Parathyroid adenoma (tissue), 2 donors: ENCODE measurements at regions not wholly inside any gene's neighbourhood (a gene's known extent, or its start where the extent isn't known, plus 50 kb on each side); places are given as distances from the start of the nearest gene placed in this dataset.

Source experiments
- H2AFZ ChIP-seq: fragments of 300-600 bp; sonication (generic); one replicate; pipeline ENCODE4 v1.7.0; 2017; ENCODE audit warnings: antibody characterized with exemption, mild to moderate bottlenecking
- H3K27ac ChIP-seq: fragments of 300-600 bp; sonication (generic); one replicate; pipeline ENCODE4 v1.7.0; 2017
- H3K27me3 ChIP-seq: fragments of 300-600 bp; sonication (generic); one replicate; pipeline ENCODE4 v1.7.0; 2017; ENCODE audit warnings: low read length; ENCODE audit not compliant: control insufficient read depth, insufficient read depth
- H3K36me3 ChIP-seq: fragments of 300-600 bp; sonication (generic); one replicate; pipeline ENCODE4 v1.7.0; 2017; ENCODE audit warnings: low read length; ENCODE audit not compliant: control insufficient read depth, insufficient read depth
- H3K4me1 ChIP-seq: fragments of 300-600 bp; sonication (generic); one replicate; pipeline ENCODE4 v1.7.0; 2017; ENCODE audit warnings: control low read depth
- H3K4me2 ChIP-seq: fragments of 300-600 bp; sonication (generic); one replicate; pipeline ENCODE4 v1.7.0; 2017; ENCODE audit warnings: low read length
- H3K4me3 ChIP-seq: fragments of 300-600 bp; sonication (generic); one replicate; pipeline ENCODE4 v1.7.0; 2017; ENCODE audit warnings: low read depth, low read length
- H3K79me2 ChIP-seq: fragments of 300-600 bp; sonication (generic); one replicate; pipeline ENCODE4 v1.7.0; 2017; ENCODE audit warnings: control low read depth
- H3K9ac ChIP-seq: fragments of 300-600 bp; sonication (generic); one replicate; pipeline ENCODE4 v1.7.0; 2017; ENCODE audit warnings: mild to moderate bottlenecking
- H3K9me3 ChIP-seq: fragments of 300-600 bp; sonication (generic); one replicate; pipeline ENCODE4 v1.7.0; 2017; ENCODE audit warnings: low read length; ENCODE audit not compliant: control insufficient read depth
- CTCF ChIP-seq: fragments of 300-600 bp; sonication (generic); IDR thresholded peaks from one replicate; pipeline ENCODE4 v1.7.0; 2017; ENCODE audit warnings: antibody characterized with exemption, mild to moderate bottlenecking
- donor health status: primary hyperparathyroidism.

- TF ChIP-seq CTCF: no peak
Observed at GRCh38 chr19:27891411-27891810, 1321.5 kb downstream of the UQCRFS1 start.

GRCh38 chr19:27890696-27891095 lies 1322.3 kb downstream of the UQCRFS1 start:
- Histone ChIP-seq H3K27ac (no peak overlapping the region), H3K9ac (no peak overlapping the region), H2AFZ (no peak overlapping the region), H3K79me2 (no peaks in the 10 kb centered on the region), H3K4me2 (no peak overlapping the region), H3K9me3 (no peaks in the 10 kb centered on the region), H3K4me1 (no peaks in the 10 kb centered on the region), H3K36me3 (no peaks in the 10 kb centered on the region), H3K4me3 (no peak overlapping the region), H3K27me3 (no peaks in the 10 kb centered on the region)
- no peak for TF ChIP-seq CTCF

More at GRCh38 chr19:27891411-27891810, 1321.5 kb downstream of the UQCRFS1 start:
- Histone ChIP-seq H3K79me2 (no peaks in the 10 kb centered on the region), H3K36me3 (no peaks in the 10 kb centered on the region), H3K4me2 (no peak overlapping the region), H3K27me3 (no peaks in the 10 kb centered on the region), H3K9ac (no peak overlapping the region), H3K4me3 (no peak overlapping the region), H3K27ac (no peak overlapping the region), H3K9me3 (no peaks in the 10 kb centered on the region), H2AFZ (no peak overlapping the region), H3K4me1 (no peaks in the 10 kb centered on the region)

GRCh38 chr19:27890206-27890605 lies 1322.7 kb downstream of the UQCRFS1 start:
- H3K36me3 ChIP-seq: no peaks in the 10 kb centered on the region
- no peaks in the 10 kb centered on the region for H3K9me3 ChIP-seq
- no peak for TF ChIP-seq CTCF
- no peak overlapping the region for H3K4me2 ChIP-seq
- H3K9ac ChIP-seq: no peak overlapping the region
- no peaks in the 10 kb centered on the region for H3K79me2 ChIP-seq
- H3K4me3 ChIP-seq: no peak overlapping the region
- no peak overlapping the region for H2AFZ ChIP-seq
- no peaks in the 10 kb centered on the region for H3K4me1 ChIP-seq
- no peak overlapping the region for H3K27ac ChIP-seq
- no peaks in the 10 kb centered on the region for H3K27me3 ChIP-seq

- Histone ChIP-seq H3K4me3 (no peak overlapping the region), H3K36me3 (no peaks in the 10 kb centered on the region), H3K79me2 (no peaks in the 10 kb centered on the region), H3K4me2 (no peak overlapping the region), H3K9me3 (no peaks in the 10 kb centered on the region), H3K27me3 (no peaks in the 10 kb centered on the region), H2AFZ (no peak overlapping the region), H3K4me1 (no peaks in the 10 kb centered on the region), H3K27ac (no peak overlapping the region), H3K9ac (no peak overlapping the region)
- no peak for TF ChIP-seq CTCF
Observed at GRCh38 chr19:27889156-27889555, 1323.8 kb downstream of the UQCRFS1 start.

GRCh38 chr19:27887946-27888345 lies 1325.0 kb downstream of the UQCRFS1 start:
- Histone ChIP-seq H3K4me1 (no peaks in the 10 kb centered on the region), H2AFZ (no peak overlapping the region), H3K27me3 (no peaks in the 10 kb centered on the region), H3K4me2 (no peak overlapping the region), H3K9ac (no peak overlapping the region), H3K4me3 (no peak overlapping the region), H3K27ac (no peak overlapping the region), H3K79me2 (no peaks in the 10 kb centered on the region), H3K36me3 (no peaks in the 10 kb centered on the region), H3K9me3 (no peaks in the 10 kb centered on the region)
- TF ChIP-seq CTCF: no peak
